ENCODE measurements at regions not wholly inside any gene's neighbourhood (a gene's known extent, or its start where the extent isn't known, plus 50 kb on each side); places are given as distances from the start of the nearest gene placed in this dataset.
"Not testable (repeated sequence)": the region's sequence is repeated elsewhere in the genome, so short reads cannot be mapped to it uniquely, and the experiment has no call there.

GRCh38 chr3:65138556-65138955 lies 450.8 kb upstream of the ADAMTS9 start:
- no peaks in the 10 kb centered on the region for H3K36me3 ChIP-seq (ENCODE audit: insufficient read depth, low read length)
- H3K9me3 ChIP-seq (ENCODE audit: control insufficient read depth, insufficient read depth, low read length), result no peaks in the 10 kb centered on the region
- H3K4me1 ChIP-seq (ENCODE audit: insufficient read depth, low read length), result peaks cover 19% of the 10 kb centered on the region; the same call in 1 of the 2 replicates
- H3K9ac ChIP-seq (ENCODE audit: low read depth, low read length), result no peak overlapping the region

DNA sequence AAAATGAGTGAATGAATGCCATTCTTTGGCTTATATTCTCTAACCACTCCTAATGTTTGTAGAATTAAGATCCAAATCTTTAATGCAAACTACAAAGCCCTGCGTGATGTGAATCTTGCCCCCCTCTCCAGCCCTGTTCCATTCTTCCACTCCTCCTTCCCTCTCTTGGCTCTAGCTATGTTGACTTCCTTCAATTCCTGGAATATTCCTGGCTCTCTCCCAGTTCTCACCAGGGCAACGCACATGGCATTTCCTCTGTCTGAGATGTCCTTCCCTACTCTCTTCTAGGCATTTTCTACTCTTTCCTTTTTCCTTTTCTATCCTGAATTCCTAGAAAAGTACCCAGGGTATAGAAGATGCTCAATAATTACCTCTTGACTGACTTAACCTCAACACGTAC lies 446.0 kb upstream of the ADAMTS9 start:
- H3K4me1 ChIP-seq (ENCODE audit: insufficient read depth, low read length), result not testable (repeated sequence)

GRCh38 chr3:65130782-65131181 lies 443.0 kb upstream of the ADAMTS9 start:
- no peaks in the 10 kb centered on the region for H3K9me3 ChIP-seq (ENCODE audit: control insufficient read depth, insufficient read depth, low read length)
- H3K4me1 ChIP-seq (ENCODE audit: insufficient read depth, low read length), result no peaks in the 10 kb centered on the region
- no peaks in the 10 kb centered on the region for H3K36me3 ChIP-seq (ENCODE audit: insufficient read depth, low read length)
- no peak overlapping the region for H3K9ac ChIP-seq (ENCODE audit: low read depth, low read length)

More for the DNA sequence above, 446.0 kb upstream of the ADAMTS9 start:
- not testable (repeated sequence) for H3K9ac ChIP-seq (ENCODE audit: low read depth, low read length); H3K9me3 ChIP-seq (ENCODE audit: control insufficient read depth, insufficient read depth, low read length); H3K36me3 ChIP-seq (ENCODE audit: insufficient read depth, low read length)

DNA sequence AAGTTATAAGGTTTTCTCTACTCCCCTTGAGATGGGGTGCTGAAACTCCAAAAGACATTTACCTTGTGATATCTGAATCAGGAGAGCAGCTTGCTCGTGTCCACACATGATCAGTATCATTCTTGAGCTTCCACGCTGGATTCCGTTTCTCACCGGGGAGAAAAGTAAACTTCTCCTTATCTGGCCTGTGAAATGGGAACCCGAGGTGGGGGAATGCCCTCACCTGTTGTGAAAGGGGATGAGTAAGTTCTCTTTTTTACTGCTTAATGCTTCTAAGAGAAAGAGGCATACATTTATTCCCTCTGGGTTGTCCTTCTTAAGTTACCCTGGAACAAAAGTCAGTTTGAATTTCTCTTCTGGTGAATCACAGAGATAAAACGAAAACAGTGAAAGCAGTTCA lies 440.5 kb upstream of the ADAMTS9 start:
- no peak overlapping the region for H3K9ac ChIP-seq (ENCODE audit: low read depth, low read length)
- H3K4me1 ChIP-seq (ENCODE audit: insufficient read depth, low read length), result no peaks in the 10 kb centered on the region
- no peaks in the 10 kb centered on the region for H3K9me3 ChIP-seq (ENCODE audit: control insufficient read depth, insufficient read depth, low read length)
- H3K36me3 ChIP-seq (ENCODE audit: insufficient read depth, low read length), result no peaks in the 10 kb centered on the region

DNA sequence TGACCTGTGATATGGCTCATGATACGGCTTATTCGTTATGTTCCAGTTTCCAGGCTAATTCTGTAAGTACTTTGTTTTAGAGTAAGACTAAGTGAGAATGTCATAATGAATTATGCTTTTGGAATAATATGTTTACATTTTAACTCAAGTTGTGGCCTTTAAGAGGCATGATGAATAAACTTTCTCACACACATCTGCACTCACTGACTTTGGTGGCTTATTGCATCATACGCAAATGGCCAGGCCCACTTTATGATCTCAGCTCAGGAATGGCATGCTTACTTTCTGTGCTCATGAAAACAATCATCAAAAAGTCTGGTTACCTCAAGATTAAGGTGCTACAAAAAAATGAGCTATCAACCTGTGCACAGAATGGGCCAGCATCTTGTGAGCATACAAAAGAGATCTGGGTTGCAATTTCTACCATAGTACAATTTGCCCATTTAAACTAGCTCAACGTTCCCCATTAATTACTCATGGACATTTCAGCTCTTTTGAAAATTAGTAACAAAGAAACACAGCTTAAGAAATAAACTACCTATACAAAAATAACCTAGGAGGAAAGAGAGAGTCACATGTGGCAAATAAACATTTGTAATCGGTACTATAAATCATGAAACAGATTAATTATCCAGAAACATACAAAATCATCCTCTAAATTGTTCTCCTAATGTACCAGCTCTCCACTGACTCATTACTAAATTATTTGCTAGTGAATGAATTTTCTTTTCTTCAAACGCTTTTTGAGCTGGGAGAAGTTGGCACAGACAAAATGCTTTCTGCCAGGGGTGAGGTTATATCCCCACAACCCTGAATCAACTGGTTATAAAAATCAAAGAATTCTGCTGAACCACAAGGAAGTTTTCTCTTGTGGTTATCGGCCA lies 439.0 kb upstream of the ADAMTS9 start:
- no peaks in the 10 kb centered on the region for H3K9me3 ChIP-seq (ENCODE audit: control insufficient read depth, insufficient read depth, low read length)
- no peaks in the 10 kb centered on the region for H3K4me1 ChIP-seq (ENCODE audit: insufficient read depth, low read length)
- no peak overlapping the region for H3K9ac ChIP-seq (ENCODE audit: low read depth, low read length)
- no peaks in the 10 kb centered on the region for H3K36me3 ChIP-seq (ENCODE audit: insufficient read depth, low read length)

DNA sequence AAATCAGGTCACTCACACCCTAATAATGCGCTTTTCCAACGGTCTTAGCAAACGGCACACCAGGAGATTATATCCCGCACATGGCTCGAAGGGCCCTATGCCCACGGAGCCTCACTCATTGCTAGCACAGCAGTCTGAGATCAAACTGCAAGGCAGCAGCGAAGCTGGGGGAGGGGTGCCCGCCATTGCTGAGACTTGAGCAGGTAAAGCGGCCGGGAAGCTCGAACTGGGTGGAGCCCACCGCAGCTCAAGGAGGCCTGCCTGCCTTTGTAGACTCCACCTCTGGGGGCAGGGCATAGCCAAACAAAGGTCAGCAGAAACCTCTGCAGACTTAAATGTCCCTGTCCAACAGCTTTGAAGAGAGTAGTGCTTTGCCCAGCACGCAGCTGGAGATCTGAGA lies 432.4 kb upstream of the ADAMTS9 start:
- H3K9ac ChIP-seq (ENCODE audit: low read depth, low read length); H3K4me1 ChIP-seq (ENCODE audit: insufficient read depth, low read length); H3K36me3 ChIP-seq (ENCODE audit: insufficient read depth, low read length): not testable (repeated sequence)
- peaks cover 11% of the 10 kb centered on the region for H3K9me3 ChIP-seq (ENCODE audit: control insufficient read depth, insufficient read depth, low read length)

GRCh38 chr3:65118912-65119499 lies 431.2 kb upstream of the ADAMTS9 start:
- H3K36me3 ChIP-seq (ENCODE audit: insufficient read depth, low read length), result no peaks in the 10 kb centered on the region
- H3K9me3 ChIP-seq (ENCODE audit: control insufficient read depth, insufficient read depth, low read length), result peaks cover 11% of the 10 kb centered on the region
- H3K9ac ChIP-seq (ENCODE audit: low read depth, low read length), result no peak overlapping the region
- no peaks in the 10 kb centered on the region for H3K4me1 ChIP-seq (ENCODE audit: insufficient read depth, low read length)

GRCh38 chr3:65114041-65114440 lies 426.2 kb upstream of the ADAMTS9 start:
- Histone ChIP-seq H3K9ac (ENCODE audit: low read depth, low read length) (no peak overlapping the region), H3K9me3 (ENCODE audit: control insufficient read depth, insufficient read depth, low read length) (no peaks in the 10 kb centered on the region), H3K36me3 (ENCODE audit: insufficient read depth, low read length) (no peaks in the 10 kb centered on the region), H3K4me1 (ENCODE audit: insufficient read depth, low read length) (no peaks in the 10 kb centered on the region)

DNA sequence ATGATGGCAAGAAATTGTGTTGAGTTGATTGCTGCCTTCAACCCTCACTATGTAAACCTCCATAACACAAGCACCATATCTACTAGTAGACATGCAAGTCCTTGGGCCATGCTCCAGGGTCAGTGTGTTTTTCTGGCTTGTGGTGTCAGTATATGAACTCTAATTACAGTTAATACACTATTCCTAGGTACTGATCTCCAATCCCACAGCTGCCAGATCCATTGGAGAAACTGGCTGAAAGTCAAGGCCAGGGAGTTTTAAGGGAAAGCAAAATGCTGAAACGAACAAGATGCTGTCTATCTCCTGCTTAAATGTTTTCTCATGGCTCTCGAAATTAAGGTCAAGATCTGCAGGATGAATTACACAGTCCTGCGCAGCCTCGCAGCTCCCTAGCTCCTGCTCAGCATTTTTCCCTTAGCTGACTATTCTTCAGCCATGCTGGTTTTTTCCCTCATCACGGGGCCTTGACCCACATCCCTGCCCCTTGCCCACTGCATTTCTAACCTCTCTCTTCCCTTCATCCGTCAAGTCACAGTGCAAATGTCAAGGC lies 425.0 kb upstream of the ADAMTS9 start:
- H3K9ac ChIP-seq (ENCODE audit: low read depth, low read length), result no peak overlapping the region
- H3K4me1 ChIP-seq (ENCODE audit: insufficient read depth, low read length), result no peaks in the 10 kb centered on the region
- H3K9me3 ChIP-seq (ENCODE audit: control insufficient read depth, insufficient read depth, low read length), result no peaks in the 10 kb centered on the region
- H3K36me3 ChIP-seq (ENCODE audit: insufficient read depth, low read length), result no peaks in the 10 kb centered on the region

DNA sequence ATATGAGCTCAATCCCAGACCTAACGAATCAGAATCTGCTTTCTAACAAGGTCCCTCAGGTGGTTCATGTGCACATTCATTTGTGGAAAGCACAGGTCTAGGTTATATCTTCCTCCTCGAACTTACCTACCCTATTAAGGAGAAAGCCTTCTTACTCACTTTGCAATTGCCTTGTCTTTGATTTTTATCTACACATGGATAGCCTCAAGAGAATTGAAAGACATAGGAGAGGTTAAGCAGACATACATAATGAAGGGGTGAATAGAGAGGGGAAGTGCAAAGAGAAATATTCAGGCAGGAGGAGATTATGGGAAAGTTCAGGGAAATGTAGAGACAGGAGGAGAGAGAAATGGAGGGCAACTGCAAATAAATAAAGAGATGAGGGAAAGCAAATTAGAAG lies 422.9 kb upstream of the ADAMTS9 start:
- H3K36me3 ChIP-seq (ENCODE audit: insufficient read depth, low read length), result no peaks in the 10 kb centered on the region
- no peak overlapping the region for H3K9ac ChIP-seq (ENCODE audit: low read depth, low read length)
- H3K9me3 ChIP-seq (ENCODE audit: control insufficient read depth, insufficient read depth, low read length), result no peaks in the 10 kb centered on the region
- H3K4me1 ChIP-seq (ENCODE audit: insufficient read depth, low read length), result no peaks in the 10 kb centered on the region

DNA sequence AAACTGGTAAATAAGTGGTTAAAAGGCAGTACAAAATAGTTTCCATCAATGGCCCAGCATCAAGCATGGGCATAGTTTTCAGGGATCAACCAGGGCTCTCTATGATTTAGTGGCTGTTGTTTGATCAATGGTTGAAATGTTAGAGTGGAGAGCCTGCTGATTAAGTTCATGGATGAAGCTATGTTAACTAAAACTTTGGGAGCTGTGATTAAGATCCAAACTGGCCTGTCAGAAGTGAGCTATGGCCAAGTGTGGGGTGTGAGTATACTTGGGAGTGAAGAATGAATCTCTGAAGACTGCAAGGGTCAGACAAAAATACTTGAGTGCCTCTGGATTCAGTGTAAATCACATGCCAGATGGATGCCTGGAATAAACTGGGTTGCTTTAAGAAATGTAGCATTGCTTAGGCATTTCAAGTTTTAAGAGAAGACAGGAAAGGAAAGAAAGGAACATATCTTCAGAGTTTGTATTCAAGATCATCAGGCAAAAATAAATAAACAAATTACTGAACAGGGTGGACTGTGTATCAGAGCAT lies 422.2 kb upstream of the ADAMTS9 start:
- H3K9ac ChIP-seq (ENCODE audit: low read depth, low read length), result no peak overlapping the region
- no peaks in the 10 kb centered on the region for H3K4me1 ChIP-seq (ENCODE audit: insufficient read depth, low read length)
- H3K36me3 ChIP-seq (ENCODE audit: insufficient read depth, low read length), result no peaks in the 10 kb centered on the region
- H3K9me3 ChIP-seq (ENCODE audit: control insufficient read depth, insufficient read depth, low read length), result no peaks in the 10 kb centered on the region

DNA sequence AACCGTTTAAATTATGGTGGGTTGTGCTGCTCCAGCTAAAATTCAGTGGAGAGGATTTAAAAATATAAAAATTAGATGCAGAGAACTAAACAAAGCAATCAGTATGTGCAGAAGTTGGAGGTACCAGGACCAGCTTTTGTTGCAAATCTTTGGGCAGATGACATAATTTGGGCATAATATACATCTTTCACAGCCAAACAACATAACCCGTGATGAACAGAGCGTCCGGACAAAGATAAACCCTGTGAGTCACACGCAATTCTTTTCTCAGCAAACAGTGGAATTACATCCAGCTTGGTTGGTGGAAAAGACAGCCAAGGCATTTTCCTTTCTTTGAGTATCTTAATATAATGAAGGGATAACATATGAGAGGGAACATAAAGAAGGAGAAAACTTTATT lies 419.4 kb upstream of the ADAMTS9 start:
- Histone ChIP-seq H3K9me3 (ENCODE audit: control insufficient read depth, insufficient read depth, low read length) (no peaks in the 10 kb centered on the region), H3K36me3 (ENCODE audit: insufficient read depth, low read length) (no peaks in the 10 kb centered on the region), H3K9ac (ENCODE audit: low read depth, low read length) (no peak overlapping the region), H3K4me1 (ENCODE audit: insufficient read depth, low read length) (no peaks in the 10 kb centered on the region)

GRCh38 chr3:65101450-65101849 lies 413.6 kb upstream of the ADAMTS9 start:
- no peak overlapping the region for H3K9ac ChIP-seq (ENCODE audit: low read depth, low read length)
- peaks cover 9% of the 10 kb centered on the region; the same call in 1 of the 2 replicates for H3K4me1 ChIP-seq (ENCODE audit: insufficient read depth, low read length)
- H3K9me3 ChIP-seq (ENCODE audit: control insufficient read depth, insufficient read depth, low read length), result no peaks in the 10 kb centered on the region
- H3K36me3 ChIP-seq (ENCODE audit: insufficient read depth, low read length), result no peaks in the 10 kb centered on the region

- H3K9me3 ChIP-seq (ENCODE audit: control insufficient read depth, insufficient read depth, low read length), result no peaks in the 10 kb centered on the region
- no peak overlapping the region for H3K9ac ChIP-seq (ENCODE audit: low read depth, low read length)
- H3K36me3 ChIP-seq (ENCODE audit: insufficient read depth, low read length), result no peaks in the 10 kb centered on the region
- H3K4me1 ChIP-seq (ENCODE audit: insufficient read depth, low read length), result peaks cover 12% of the 10 kb centered on the region; the same call in 1 of the 2 replicates
Observed at GRCh38 chr3:65098400-65098799, 410.6 kb upstream of the ADAMTS9 start.
